ENCODE measurements at regions not wholly inside any gene's neighbourhood (a gene's known extent, or its start where the extent isn't known, plus 50 kb on each side); places are given as distances from the start of the nearest gene placed in this dataset.
"Not testable (repeated sequence)": the region's sequence is repeated elsewhere in the genome, so short reads cannot be mapped to it uniquely, and the experiment has no call there.

GRCh38 chr2:111474198-111474705 is 353.5 kb downstream of the BCL2L11 start:
- DNase-seq (ENCODE audit: low spot score), result not testable (repeated sequence)

- not testable (repeated sequence) for DNase-seq (ENCODE audit: low spot score)
Measured at GRCh38 chr2:111478335-111478734, 357.6 kb downstream of the BCL2L11 start.

- DNase-seq (ENCODE audit: low spot score), result peak; percentile 12
Measured at GRCh38 chr2:111478871-111479318, 358.2 kb downstream of the BCL2L11 start.

- DNase-seq (ENCODE audit: low spot score), result peak; percentile 56
Measured at GRCh38 chr2:111480016-111480625, 359.4 kb downstream of the BCL2L11 start.

GRCh38 chr2:111480633-111481032 is 359.9 kb downstream of the BCL2L11 start:
- DNase-seq (ENCODE audit: low spot score), result peak; percentile 15

- not testable (repeated sequence) for DNase-seq (ENCODE audit: low spot score)
Measured at GRCh38 chr2:111481219-111481618, 360.5 kb downstream of the BCL2L11 start.

- not testable (repeated sequence) for DNase-seq (ENCODE audit: low spot score)
Measured at GRCh38 chr2:111482987-111483679, 362.4 kb downstream of the BCL2L11 start.

GRCh38 chr2:111484097-111484496 is 363.4 kb downstream of the BCL2L11 start:
- not testable (repeated sequence) for DNase-seq (ENCODE audit: low spot score)

- DNase-seq (ENCODE audit: low spot score), result not testable (repeated sequence)
Measured at GRCh38 chr2:111485895-111486294, 365.2 kb downstream of the BCL2L11 start.

- DNase-seq (ENCODE audit: low spot score), result not testable (repeated sequence)
Measured at GRCh38 chr2:111488451-111488850, 367.7 kb downstream of the BCL2L11 start.

GRCh38 chr2:111489460-111489859 is 368.7 kb downstream of the BCL2L11 start:
- DNase-seq (ENCODE audit: low spot score), result not testable (repeated sequence)

GRCh38 chr2:111491181-111491580 is 370.5 kb downstream of the BCL2L11 start:
- DNase-seq (ENCODE audit: low spot score), result not testable (repeated sequence)

- DNase-seq (ENCODE audit: low spot score), result not testable (repeated sequence)
Measured at GRCh38 chr2:111491614-111492013, 370.9 kb downstream of the BCL2L11 start.

- not testable (repeated sequence) for DNase-seq (ENCODE audit: low spot score)
Measured at GRCh38 chr2:111492995-111493719, 372.4 kb downstream of the BCL2L11 start.

- DNase-seq (ENCODE audit: low spot score), result peak; percentile 29
Measured at GRCh38 chr2:111493720-111494078, 373.0 kb downstream of the BCL2L11 start.

GRCh38 chr2:111494288-111494980 is 373.7 kb downstream of the BCL2L11 start:
- DNase-seq (ENCODE audit: low spot score), result not testable (repeated sequence)

- not testable (repeated sequence) for DNase-seq (ENCODE audit: low spot score)
Measured at GRCh38 chr2:111494981-111495315, 374.2 kb downstream of the BCL2L11 start.

GRCh38 chr2:111495636-111496035 is 374.9 kb downstream of the BCL2L11 start:
- not testable (repeated sequence) for DNase-seq (ENCODE audit: low spot score)

GRCh38 chr2:111496176-111496575 is 375.5 kb downstream of the BCL2L11 start:
- not testable (repeated sequence) for DNase-seq (ENCODE audit: low spot score)

- DNase-seq (ENCODE audit: low spot score), result not testable (repeated sequence)
Measured at GRCh38 chr2:111496860-111497259, 376.1 kb downstream of the BCL2L11 start.

- DNase-seq (ENCODE audit: low spot score), result not testable (repeated sequence)
Measured at GRCh38 chr2:111497270-111497669, 376.6 kb downstream of the BCL2L11 start.

- not testable (repeated sequence) for DNase-seq (ENCODE audit: low spot score)
Measured at GRCh38 chr2:111500536-111501062, 379.9 kb downstream of the BCL2L11 start.
